RWPE1 (cell line): ENCODE measurements at regions not wholly inside any gene's neighbourhood (a gene's known extent, or its start where the extent isn't known, plus 50 kb on each side); places are given as distances from the start of the nearest gene placed in this dataset.
"Not testable (repeated sequence)": the region's sequence is repeated elsewhere in the genome, so short reads cannot be mapped to it uniquely, and the experiment has no call there.

Experiments used
- CTCF ChIA-PET: fragments of 350-600 bp; sonication (Branson Sonifier 250); formaldehyde crosslinking; extraction: SDS; loops from one replicate; lab custom pipeline; 2021; lab: Yijun Ruan, JAX
- POLR2A ChIA-PET: fragments of 400-600 bp; formaldehyde crosslinking; extraction: SDS; loops from one replicate; lab custom pipeline; 2020; ENCODE audit warnings: antibody characterized with exemption; ENCODE audit not compliant: low non-redundant PET; lab: Yijun Ruan, JAX
- DNase-seq: peaks from one replicate; pipeline ENCODE4 v3.0.0; 2012; ENCODE audit warnings: low spot score
- H3K27ac ChIP-seq: fragments of 450-650 bp; 2 replicates; pipeline ENCODE4 v1.5.1; 2017
- TF ChIP-seq, protein P1 (sequence below): fragments of 450-650 bp; conservative IDR thresholded peaks from 2 replicates; pipeline ENCODE4 v1.5.1; 2017; ENCODE audit warnings: low read depth, mild to moderate bottlenecking

DNA sequence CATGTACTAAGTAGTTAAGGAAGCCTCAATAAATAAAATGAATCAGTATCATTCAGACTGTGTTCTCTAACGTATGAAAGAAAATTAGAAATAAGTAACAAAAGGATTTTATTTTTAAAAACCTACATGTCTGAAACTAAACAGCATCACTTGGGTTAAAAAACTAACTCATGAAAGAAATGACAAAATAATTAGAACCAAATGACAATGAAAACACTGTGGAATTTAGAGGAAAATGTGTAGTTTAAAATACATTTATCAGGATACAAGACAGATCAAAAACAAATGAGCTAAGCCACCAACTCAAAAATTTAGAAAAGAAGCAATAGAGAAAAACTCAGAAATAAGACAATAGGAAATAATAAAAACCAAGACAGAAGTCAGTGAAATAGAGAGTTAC lies 108.7 kb downstream of the TENT5C start:
- H3K27ac ChIP-seq = no peak overlapping the region
- ChIA-PET CTCF (no interaction called here), POLR2A (no interaction called here)
- DNase-seq = no peak
- TF ChIP-seq, protein P1, sequence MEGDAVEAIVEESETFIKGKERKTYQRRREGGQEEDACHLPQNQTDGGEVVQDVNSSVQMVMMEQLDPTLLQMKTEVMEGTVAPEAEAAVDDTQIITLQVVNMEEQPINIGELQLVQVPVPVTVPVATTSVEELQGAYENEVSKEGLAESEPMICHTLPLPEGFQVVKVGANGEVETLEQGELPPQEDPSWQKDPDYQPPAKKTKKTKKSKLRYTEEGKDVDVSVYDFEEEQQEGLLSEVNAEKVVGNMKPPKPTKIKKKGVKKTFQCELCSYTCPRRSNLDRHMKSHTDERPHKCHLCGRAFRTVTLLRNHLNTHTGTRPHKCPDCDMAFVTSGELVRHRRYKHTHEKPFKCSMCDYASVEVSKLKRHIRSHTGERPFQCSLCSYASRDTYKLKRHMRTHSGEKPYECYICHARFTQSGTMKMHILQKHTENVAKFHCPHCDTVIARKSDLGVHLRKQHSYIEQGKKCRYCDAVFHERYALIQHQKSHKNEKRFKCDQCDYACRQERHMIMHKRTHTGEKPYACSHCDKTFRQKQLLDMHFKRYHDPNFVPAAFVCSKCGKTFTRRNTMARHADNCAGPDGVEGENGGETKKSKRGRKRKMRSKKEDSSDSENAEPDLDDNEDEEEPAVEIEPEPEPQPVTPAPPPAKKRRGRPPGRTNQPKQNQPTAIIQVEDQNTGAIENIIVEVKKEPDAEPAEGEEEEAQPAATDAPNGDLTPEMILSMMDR = no peak

DNA sequence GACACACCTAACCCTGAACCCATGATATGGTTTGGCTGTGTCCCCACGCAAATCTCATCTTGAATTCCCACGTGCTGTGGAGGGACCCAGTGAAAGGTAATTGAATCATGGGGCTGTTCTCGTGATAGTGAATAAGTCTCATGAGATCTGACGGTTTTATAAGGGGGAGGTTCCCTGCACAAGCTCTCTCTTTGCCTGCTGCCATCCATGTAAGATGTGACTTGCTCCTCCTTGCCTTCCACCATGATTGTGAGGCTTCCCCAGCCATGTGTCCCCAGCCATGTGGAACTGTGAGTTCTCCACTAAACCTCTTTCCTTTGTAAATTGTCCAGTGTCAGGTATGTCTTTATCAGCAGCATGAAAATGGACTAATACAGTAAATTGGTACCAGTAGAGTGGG lies 110.2 kb downstream of the TENT5C start:
- CTCF ChIA-PET, POLR2A ChIA-PET, DNase-seq, H3K27ac ChIP-seq: not testable (repeated sequence)

DNA sequence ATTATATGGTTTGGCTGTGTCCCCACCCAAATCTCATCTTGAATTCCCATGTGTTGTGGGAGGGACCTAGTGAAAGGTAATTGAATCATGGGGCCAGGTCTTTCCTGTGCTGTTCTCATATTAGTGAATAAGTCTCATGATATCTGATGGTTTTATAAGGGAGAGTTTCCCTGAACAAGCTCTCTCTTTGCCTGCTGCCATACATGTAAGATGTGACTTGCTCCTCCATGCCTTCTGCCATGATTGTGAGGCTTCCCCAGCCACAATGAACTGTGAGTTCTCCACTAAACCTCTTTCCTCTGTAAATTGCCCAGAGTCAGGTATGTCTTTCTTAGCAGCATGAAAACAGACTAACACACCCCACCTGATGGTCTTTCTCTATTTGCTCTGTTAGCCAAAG lies 112.1 kb downstream of the TENT5C start:
- H3K27ac ChIP-seq, CTCF ChIA-PET, POLR2A ChIA-PET, DNase-seq: not testable (repeated sequence)

DNA sequence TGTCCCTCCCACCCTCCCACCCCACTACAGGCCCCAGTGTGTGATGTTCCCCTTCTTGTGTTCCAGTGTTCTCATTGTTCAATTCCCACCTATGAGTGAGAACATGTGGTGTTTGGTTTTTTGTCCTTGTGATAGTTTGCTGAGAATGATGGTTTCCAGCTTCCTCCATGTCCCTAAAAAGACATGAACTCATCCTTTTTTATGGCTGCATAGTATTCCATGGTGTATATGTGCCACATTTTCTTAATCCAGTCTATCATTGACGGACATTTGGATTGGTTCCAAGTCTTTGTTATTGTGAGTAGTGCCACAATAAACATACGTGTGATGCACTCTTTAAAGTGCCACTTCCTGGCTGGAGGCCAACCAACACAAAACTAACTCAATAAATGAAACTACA lies 112.7 kb downstream of the TENT5C start:
- CTCF ChIA-PET, H3K27ac ChIP-seq, DNase-seq, POLR2A ChIA-PET: not testable (repeated sequence)

DNA sequence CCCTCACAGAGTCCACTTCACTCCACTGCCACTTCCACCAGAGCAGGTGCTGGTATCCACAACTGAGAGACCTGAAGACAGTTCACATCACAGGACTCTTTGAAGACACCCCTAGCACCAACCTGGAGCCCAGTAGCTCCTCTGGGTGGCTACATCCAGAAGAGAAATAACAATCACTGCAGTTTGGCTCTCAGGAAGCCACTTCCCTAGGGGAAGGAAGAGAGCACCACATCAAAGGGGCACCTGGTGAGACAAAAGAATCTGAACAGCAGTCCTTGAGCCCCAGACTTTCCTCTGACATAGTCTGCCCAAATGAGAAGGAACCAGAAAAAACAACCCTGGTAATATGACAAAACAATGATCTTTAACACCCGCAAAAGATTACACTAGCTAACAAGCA lies 113.2 kb downstream of the TENT5C start:
- no peak overlapping the region for H3K27ac ChIP-seq
- CTCF ChIA-PET = no interaction called here
- TF ChIP-seq, protein P1 = no peak
- POLR2A ChIA-PET = no interaction called here
- no peak for DNase-seq

DNA sequence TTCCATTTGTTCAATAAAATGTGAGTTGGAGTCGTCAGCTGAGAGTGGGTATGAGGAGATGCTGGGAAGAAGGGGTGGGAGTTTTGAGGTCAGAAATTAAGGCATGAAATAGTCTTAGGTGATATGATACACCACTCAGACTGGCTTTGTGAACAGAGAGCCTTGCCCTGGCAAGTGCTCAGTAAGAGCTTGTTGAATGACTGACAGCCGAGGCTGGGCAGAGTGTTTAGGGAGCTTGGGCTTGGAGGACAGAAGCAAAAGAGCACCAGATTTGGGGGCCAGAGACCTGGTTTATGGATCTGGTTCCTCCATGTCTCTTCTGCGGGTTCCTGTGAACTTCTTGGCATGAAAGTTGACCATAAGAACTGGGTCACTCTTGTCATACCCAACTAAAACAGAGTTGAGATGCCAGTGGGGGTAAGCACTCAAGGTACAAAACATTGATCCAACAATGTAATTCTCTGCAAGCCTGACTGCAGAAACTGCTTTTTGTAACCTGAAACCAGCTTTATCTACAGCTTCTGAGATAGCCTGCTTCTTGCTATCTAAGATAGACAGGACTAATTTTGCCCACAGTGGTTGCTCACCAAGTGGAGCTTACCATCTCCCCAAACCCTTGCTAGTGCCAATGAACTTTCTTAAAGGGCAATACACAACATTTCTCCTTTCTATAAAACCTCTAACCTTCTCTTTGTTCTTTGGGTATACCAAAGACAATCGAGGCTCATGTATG lies 126.4 kb downstream of the TENT5C start:
- ChIA-PET CTCF (interaction anchor here (1.0 kb wide), 1 partner anchor 26 kb away, joined by 3 read pairs; no protein-coding TSS in a partner anchor), POLR2A (no interaction called here)
- no peak overlapping the region for H3K27ac ChIP-seq
- TF ChIP-seq, protein P1 = no peak
- no peak for DNase-seq

DNA sequence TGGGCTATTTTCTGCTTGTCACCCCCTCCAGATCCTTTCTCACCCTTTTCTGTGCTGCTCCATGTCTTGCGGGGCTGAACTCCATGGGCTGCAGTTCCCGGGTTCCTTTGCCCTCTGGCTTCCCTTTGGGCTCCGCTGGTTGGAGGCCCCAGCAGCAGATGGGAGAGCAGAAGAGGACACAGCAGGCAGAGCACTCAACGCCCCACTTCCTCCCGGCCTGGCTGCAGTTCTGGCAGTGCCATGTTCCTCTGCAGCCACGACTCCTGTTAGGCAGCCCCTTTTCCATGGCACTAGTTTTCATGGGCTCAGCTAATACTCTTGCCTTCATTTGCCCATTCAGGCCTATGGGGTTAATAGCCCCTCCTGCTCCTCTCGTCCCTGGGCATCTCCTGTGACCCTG lies 127.1 kb downstream of the TENT5C start:
- no peak overlapping the region for H3K27ac ChIP-seq
- TF ChIP-seq, protein P1 = no peak
- ChIA-PET CTCF (no interaction called here), POLR2A (no interaction called here)
- no peak for DNase-seq

DNA sequence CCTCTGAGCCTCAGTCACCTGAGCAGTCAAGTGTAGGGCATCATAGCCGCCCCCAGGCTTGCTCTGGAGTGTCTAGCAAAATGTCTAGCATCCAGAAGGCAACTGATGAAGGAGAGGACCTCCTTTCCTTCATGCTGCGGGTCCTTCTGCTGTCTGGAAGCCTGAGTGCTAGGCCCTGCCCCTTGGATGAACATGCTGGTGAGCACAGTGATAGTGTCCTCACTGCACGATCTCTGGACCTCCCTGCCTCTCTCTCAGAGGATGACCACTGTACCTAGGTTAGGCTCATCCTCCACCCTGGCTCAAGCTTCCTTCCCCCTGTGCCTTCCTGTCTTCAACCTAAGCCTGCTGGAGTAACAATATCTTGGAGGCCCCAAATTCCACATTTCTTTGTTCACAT lies 128.6 kb downstream of the TENT5C start:
- H3K27ac ChIP-seq = no peak overlapping the region
- CTCF ChIA-PET = no interaction called here
- DNase-seq = no peak
- POLR2A ChIA-PET = no interaction called here
- TF ChIP-seq, protein P1 = no peak
